Epithelial cell of proximal tubule (primary cell): ENCODE measurements at regions not wholly inside any gene's neighbourhood (a gene's known extent, or its start where the extent isn't known, plus 50 kb on each side); places are given as distances from the start of the nearest gene placed in this dataset.
"Not testable (repeated sequence)": the region's sequence is repeated elsewhere in the genome, so short reads cannot be mapped to it uniquely, and the experiment has no call there.

Experiments used
- DNase-seq: peaks from one replicate; pipeline ENCODE4 v3.0.0-alpha.2; 2011; ENCODE audit warnings: low read depth
- H3K4me3 ChIP-seq: 2 replicates; pipeline ENCODE4 v1.5.1; 2011; ENCODE audit warnings: low read depth, mild to moderate bottlenecking, low read length
- CTCF ChIP-seq: conservative IDR thresholded peaks from 2 replicates; pipeline ENCODE4 v1.5.1; 2012; ENCODE audit warnings: low read depth, mild to moderate bottlenecking, low read length

GRCh38 chr16:79842197-79842596 is 241.7 kb upstream of the MAF start:
- no peak for DNase-seq
- TF ChIP-seq CTCF, result no peak
- H3K4me3 ChIP-seq, result no peak overlapping the region

- H3K4me3 ChIP-seq, result no peak overlapping the region
Measured at GRCh38 chr16:79839466-79840341, 239.2 kb upstream of the MAF start.

GRCh38 chr16:79838496-79839259 is 238.1 kb upstream of the MAF start:
- TF ChIP-seq CTCF, result no peak
- no peak overlapping the region for H3K4me3 ChIP-seq
- no peak for DNase-seq

More at GRCh38 chr16:79839466-79840341, 239.2 kb upstream of the MAF start:
- TF ChIP-seq CTCF, result no peak
- DNase-seq, result no peak

GRCh38 chr16:79836144-79836543 is 235.6 kb upstream of the MAF start:
- DNase-seq, result no peak
- TF ChIP-seq CTCF, result peak; percentile 1

GRCh38 chr16:79835194-79835593 is 234.7 kb upstream of the MAF start:
- no peak overlapping the region for H3K4me3 ChIP-seq
- no peak for TF ChIP-seq CTCF
- DNase-seq, result no peak

More at GRCh38 chr16:79836144-79836543, 235.6 kb upstream of the MAF start:
- H3K4me3 ChIP-seq, result no peak overlapping the region

- no peak for TF ChIP-seq CTCF
- no peak for DNase-seq
- no peak overlapping the region for H3K4me3 ChIP-seq
Measured at GRCh38 chr16:79834720-79835119, 234.2 kb upstream of the MAF start.

- not testable (repeated sequence) for DNase-seq, H3K4me3 ChIP-seq
Measured at GRCh38 chr16:79834003-79834402, 233.5 kb upstream of the MAF start.
